OCI-LY3 (cell line): ENCODE measurements at regions not wholly inside any gene's neighbourhood (a gene's known extent, or its start where the extent isn't known, plus 50 kb on each side); places are given as distances from the start of the nearest gene placed in this dataset.
A peak's percentile ranks its signal among the peaks of the same experiment; 100 is the strongest.

Experiments used
- H2AFZ ChIP-seq: fragments of 200-600, 300-600 bp; shearing (Covaris generic); 2 replicates; pipeline ENCODE4 v1.6.0; 2014; ENCODE audit warnings: antibody characterized with exemption, low read depth, low read length
- H3K27ac ChIP-seq: fragments of 200-600, 300-600 bp; sonication (generic); 2 replicates; pipeline ENCODE4 v1.5.1; 2014; ENCODE audit warnings: mild to moderate bottlenecking, low read length, moderate library complexity, mixed read lengths
- H3K27me3 ChIP-seq: fragments of 200-600, 300-600 bp; sonication (generic); 2 replicates; pipeline ENCODE4 v1.6.1; 2014; ENCODE audit warnings: low read depth, low read length, mixed read lengths
- H3K36me3 ChIP-seq: fragments of 200-600, 300-600 bp; sonication (generic); replicated peaks from 2 replicates; pipeline ENCODE3; 2014; ENCODE audit warnings: low read depth, low read length, mixed read lengths
- H3K4me1 ChIP-seq: fragments of 300-600, 200-600 bp; sonication (generic); 2 replicates; pipeline ENCODE4 v1.6.1; 2014; ENCODE audit warnings: low read length, mixed read lengths
- H3K4me2 ChIP-seq: fragments of 200-600, 300-600 bp; sonication (generic); 2 replicates; pipeline ENCODE4 v1.6.1; 2014; ENCODE audit warnings: low read length, mixed read lengths
- H3K4me3 ChIP-seq: fragments of 300-600, 200-600 bp; sonication (generic); 2 replicates; pipeline ENCODE4 v1.5.1; 2014; ENCODE audit warnings: antibody characterized with exemption, mild to moderate bottlenecking, low read length, moderate library complexity
- H3K79me2 ChIP-seq: fragments of 300-600, 200-600 bp; shearing (Covaris generic); 2 replicates; pipeline ENCODE4 v1.6.1; 2014; ENCODE audit warnings: mild to moderate bottlenecking, low read length, mixed read lengths
- H3K9ac ChIP-seq: fragments of 300-600, 200-600 bp; shearing (Covaris generic); 2 replicates; pipeline ENCODE4 v1.6.0; 2014; ENCODE audit warnings: mild to moderate bottlenecking, low read length, moderate library complexity
- H3K9me3 ChIP-seq: fragments of 200-600, 300-600 bp; shearing (Covaris generic); 2 replicates; pipeline ENCODE4 v1.6.1; 2014; ENCODE audit warnings: low read length, mixed read lengths; ENCODE audit not compliant: insufficient read depth
- H4K20me1 ChIP-seq: fragments of 200-600, 300-600 bp; sonication (generic); 2 replicates; pipeline ENCODE4 v1.6.1; 2016; ENCODE audit warnings: low read length, mixed read lengths; ENCODE audit not compliant: insufficient read depth
- EZH2phosphoT487 ChIP-seq: fragments of 200-600 bp; shearing (Covaris generic); IDR thresholded peaks from 2 replicates; pipeline ENCODE4 v1.6.1; 2018; ENCODE audit warnings: antibody characterized with exemption, mixed run types, low read depth
- TF ChIP-seq, protein P1 (sequence below): fragments of 200-600, 300-600 bp; sonication (generic); IDR thresholded peaks from 2 replicates; pipeline ENCODE4 v1.5.1; 2014; ENCODE audit warnings: antibody characterized with exemption, low read length, low read depth

DNA sequence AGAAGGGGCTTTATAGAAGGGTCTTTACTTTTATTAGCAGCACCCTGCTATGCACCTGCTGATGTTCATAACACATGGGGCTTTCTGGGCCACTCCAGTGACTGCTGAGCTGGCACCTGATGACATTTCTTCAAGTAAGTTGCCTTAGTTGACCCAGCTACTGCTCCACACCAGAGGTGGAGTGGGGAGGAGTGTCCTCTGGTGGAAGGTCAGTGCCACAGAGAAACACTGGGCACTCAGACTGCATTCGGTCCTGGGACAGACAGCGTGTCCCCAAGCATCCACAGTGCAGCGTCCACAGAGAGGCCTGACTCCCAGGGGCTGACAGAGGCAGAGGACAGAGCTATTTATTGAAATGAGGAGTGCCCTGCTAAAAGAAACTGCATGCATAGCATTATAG is 74.9 kb upstream of the NSMCE3 start:
- Histone ChIP-seq H4K20me1 (no peaks in the 10 kb centered on the region), H3K4me3 (no peak overlapping the region), H3K27ac (no peak overlapping the region), H3K4me2 (no peak overlapping the region), H3K4me1 (no peaks in the 10 kb centered on the region), H3K27me3 (no peaks in the 10 kb centered on the region), H3K79me2 (no peaks in the 10 kb centered on the region), H2AFZ (no peak overlapping the region), H3K36me3 (no peaks in the 10 kb centered on the region), H3K9ac (no peak overlapping the region), H3K9me3 (no peaks in the 10 kb centered on the region)
- TF ChIP-seq, protein P1, sequence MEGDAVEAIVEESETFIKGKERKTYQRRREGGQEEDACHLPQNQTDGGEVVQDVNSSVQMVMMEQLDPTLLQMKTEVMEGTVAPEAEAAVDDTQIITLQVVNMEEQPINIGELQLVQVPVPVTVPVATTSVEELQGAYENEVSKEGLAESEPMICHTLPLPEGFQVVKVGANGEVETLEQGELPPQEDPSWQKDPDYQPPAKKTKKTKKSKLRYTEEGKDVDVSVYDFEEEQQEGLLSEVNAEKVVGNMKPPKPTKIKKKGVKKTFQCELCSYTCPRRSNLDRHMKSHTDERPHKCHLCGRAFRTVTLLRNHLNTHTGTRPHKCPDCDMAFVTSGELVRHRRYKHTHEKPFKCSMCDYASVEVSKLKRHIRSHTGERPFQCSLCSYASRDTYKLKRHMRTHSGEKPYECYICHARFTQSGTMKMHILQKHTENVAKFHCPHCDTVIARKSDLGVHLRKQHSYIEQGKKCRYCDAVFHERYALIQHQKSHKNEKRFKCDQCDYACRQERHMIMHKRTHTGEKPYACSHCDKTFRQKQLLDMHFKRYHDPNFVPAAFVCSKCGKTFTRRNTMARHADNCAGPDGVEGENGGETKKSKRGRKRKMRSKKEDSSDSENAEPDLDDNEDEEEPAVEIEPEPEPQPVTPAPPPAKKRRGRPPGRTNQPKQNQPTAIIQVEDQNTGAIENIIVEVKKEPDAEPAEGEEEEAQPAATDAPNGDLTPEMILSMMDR = peak; percentile 17; the same call in 1 of the 2 replicates
- TF ChIP-seq EZH2phosphoT487 = no peak

DNA sequence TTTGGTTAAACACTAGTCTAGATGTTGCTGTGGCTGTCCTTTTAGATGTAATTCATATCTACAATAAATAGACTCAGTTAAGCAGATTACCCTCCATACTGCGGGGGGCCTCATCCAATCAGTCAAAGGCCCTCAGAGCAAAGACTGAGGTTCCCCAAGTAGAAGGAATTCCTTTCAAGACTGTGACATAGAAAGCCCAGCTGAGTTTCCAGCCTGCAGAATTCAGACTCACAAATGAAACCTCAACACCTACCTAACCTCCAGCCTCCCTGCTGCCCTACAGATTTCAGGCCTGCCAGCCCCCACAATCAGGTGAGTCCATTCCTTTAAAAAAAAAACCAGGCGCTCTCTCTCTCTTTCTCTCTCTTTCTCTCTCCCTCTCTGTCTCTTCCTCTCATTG is 73.6 kb upstream of the NSMCE3 start:
- Histone ChIP-seq H3K4me2 (no peak overlapping the region), H3K9me3 (no peaks in the 10 kb centered on the region), H3K79me2 (no peaks in the 10 kb centered on the region), H4K20me1 (no peaks in the 10 kb centered on the region), H3K36me3 (no peaks in the 10 kb centered on the region), H3K4me3 (no peak overlapping the region), H2AFZ (no peak overlapping the region), H3K27ac (no peak overlapping the region), H3K9ac (no peak overlapping the region), H3K27me3 (no peaks in the 10 kb centered on the region), H3K4me1 (no peaks in the 10 kb centered on the region)
- TF ChIP-seq, protein P1 = no peak
- TF ChIP-seq EZH2phosphoT487 = no peak

DNA sequence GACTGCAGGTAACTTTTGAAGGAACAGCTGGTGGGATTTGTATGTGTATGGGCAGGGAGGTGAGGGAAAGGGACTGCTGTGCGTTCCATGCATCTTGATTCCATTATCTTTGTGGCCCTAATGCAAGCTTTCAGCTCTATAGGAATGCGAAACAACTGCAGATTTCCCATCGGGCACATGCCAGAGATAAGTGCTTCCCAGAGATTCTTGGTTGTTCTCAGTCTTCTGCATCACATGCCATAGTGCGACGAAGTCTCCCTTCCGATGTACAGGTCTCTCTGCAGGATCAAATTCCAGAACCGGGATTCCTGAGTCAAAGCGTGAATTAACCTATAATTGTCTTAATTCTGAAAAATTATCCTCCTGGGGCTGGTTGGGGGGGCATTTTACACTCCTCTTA is 72.6 kb upstream of the NSMCE3 start:
- Histone ChIP-seq H2AFZ (no peak overlapping the region), H3K79me2 (no peaks in the 10 kb centered on the region), H3K27me3 (no peaks in the 10 kb centered on the region), H4K20me1 (no peaks in the 10 kb centered on the region), H3K4me2 (no peak overlapping the region), H3K4me1 (no peaks in the 10 kb centered on the region), H3K9me3 (no peaks in the 10 kb centered on the region), H3K9ac (no peak overlapping the region), H3K36me3 (no peaks in the 10 kb centered on the region), H3K27ac (no peak overlapping the region), H3K4me3 (no peak overlapping the region)
- TF ChIP-seq, protein P1 = no peak
- TF ChIP-seq EZH2phosphoT487 = no peak

DNA sequence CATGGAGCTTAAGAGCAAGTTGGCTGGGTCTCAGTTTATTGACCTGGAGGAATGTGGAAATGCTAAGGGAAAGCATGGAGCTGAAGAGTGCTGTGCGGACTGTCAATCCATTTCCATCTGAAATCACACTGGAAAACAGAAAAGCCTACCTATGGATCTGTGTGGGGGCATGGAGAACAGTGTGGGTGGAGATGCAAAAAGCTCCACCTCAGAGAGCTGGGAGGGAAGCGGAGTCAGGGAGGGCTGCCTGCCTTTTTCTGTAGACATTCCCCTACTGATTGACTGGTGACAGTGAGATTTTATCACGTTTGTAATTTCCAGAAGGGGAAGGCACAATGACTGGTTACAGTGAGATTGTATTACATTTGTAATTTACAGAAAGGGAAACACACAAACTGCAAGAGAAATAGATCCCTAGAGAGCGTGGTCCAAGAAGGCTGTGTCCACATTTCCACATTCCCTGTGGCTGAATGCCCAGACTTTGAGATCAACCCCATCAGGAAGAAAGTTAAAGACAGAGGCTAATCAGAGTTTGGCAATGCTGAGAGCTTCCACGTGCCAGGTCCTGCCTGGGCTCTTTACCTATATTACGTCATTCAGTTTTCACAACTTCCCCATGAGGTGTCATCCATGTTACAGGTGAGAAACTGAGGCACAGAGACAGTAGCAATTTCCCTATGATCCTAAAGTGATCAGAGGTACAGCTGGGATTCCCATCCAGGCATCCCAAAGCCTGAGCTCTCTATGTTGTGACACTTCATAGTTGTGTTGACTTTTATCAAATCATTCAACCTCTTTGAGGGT is 67.7 kb upstream of the NSMCE3 start:
- TF ChIP-seq EZH2phosphoT487 = no peak
- TF ChIP-seq, protein P1 = no peak
- Histone ChIP-seq H3K27me3 (no peaks in the 10 kb centered on the region), H3K36me3 (no peaks in the 10 kb centered on the region), H3K4me2 (no peak overlapping the region), H3K27ac (no peak overlapping the region), H3K4me3 (no peak overlapping the region), H3K79me2 (no peaks in the 10 kb centered on the region), H3K9ac (no peak overlapping the region), H4K20me1 (no peaks in the 10 kb centered on the region), H3K9me3 (no peaks in the 10 kb centered on the region), H3K4me1 (0 out of 2 replicates have a peak, but pooled peaks cover 1% of the 10 kb centered on the region), H2AFZ (no peak overlapping the region)
